Gastroesophageal sphincter (tissue), 4 donors: ENCODE measurements at regions not wholly inside any gene's neighbourhood (a gene's known extent, or its start where the extent isn't known, plus 50 kb on each side); places are given as distances from the start of the nearest gene placed in this dataset.

Experiments
- ATAC-seq: fragments of 150-250 bp; one replicate; pipeline ENCODE4 v1.9.1; 2016; ENCODE audit warnings: mild to moderate bottlenecking, moderate library complexity
- H3K27ac ChIP-seq, 4 donors: fragments of 200-600 bp; sonication (generic) in 3 of 4; 1 replicate in 3 of 4; 2 replicates in 1 of 4; pipeline ENCODE4 v1.5.1; 2016 to 2019
- H3K27me3 ChIP-seq: fragments of 200-600 bp; sonication (generic); one replicate; pipeline ENCODE4 v1.5.1; 2019
- H3K36me3 ChIP-seq, 2 donors: fragments of 200-600 bp; sonication (generic); one replicate each; pipeline ENCODE4 v1.5.1; 2019; ENCODE audit warnings: control low read depth in 1 of 2
- H3K4me1 ChIP-seq, 3 donors: fragments of 200-600 bp; sonication (generic); 1 replicate in 2 of 3; 2 replicates in 1 of 3; pipeline ENCODE4 v1.5.1; 2016 to 2019; ENCODE audit warnings: control low read depth in 2 of 3
- H3K4me3 ChIP-seq, 2 donors: fragments of 200-600 bp; sonication (generic); one replicate each; pipeline ENCODE4 v1.5.1; 2019; ENCODE audit warnings: mild to moderate bottlenecking in 1 of 2, moderate library complexity in 1 of 2
- H3K9me3 ChIP-seq, 3 donors: fragments of 200-600 bp; sonication (generic); one replicate each; pipeline ENCODE4 v1.5.1; 2017 to 2019; ENCODE audit warnings: control low read depth in 2 of 3
- EP300 ChIP-seq: sonication (generic); formaldehyde crosslinking; IDR thresholded peaks from one replicate; pipeline ENCODE4 v1.6.1; 2017; ENCODE audit warnings: antibody characterized with exemption, mild to moderate bottlenecking
- POLR2A ChIP-seq, 2 donors: fragments of 450-650 bp; IDR thresholded peaks; one replicate each; pipeline ENCODE4 v1.6.1; 2017; ENCODE audit warnings: antibody characterized with exemption in 2 of 2, mild to moderate bottlenecking in 2 of 2, moderate library complexity in 1 of 2
- POLR2AphosphoS5 ChIP-seq: sonication (generic); formaldehyde crosslinking; IDR thresholded peaks from one replicate; pipeline ENCODE4 v1.6.1; 2017; ENCODE audit warnings: antibody characterized with exemption
- WGBS, 2 donors: methylation state at CpG; one replicate each; pipeline ENCODE4 v1.1.5; 2018; ENCODE audit warnings: low coverage in 1 of 2; 5-methylcytosine and 5-hydroxymethylcytosine counted together
- TF ChIP-seq, protein P1 (sequence below), 4 experiments: fragments of 200-600 bp in 2 of 4; fragments of 450-650 bp in 2 of 4; sonication (generic) in 1 of 4; IDR thresholded peaks; one replicate each; pipeline ENCODE4 v1.5.1; 2017 to 2019; ENCODE audit warnings: antibody characterized with exemption in 4 of 4, mild to moderate bottlenecking in 2 of 4, moderate library complexity in 2 of 4

- H3K4me1 ChIP-seq = no peaks in the 10 kb centered on the region
- no peak overlapping the region for H3K27ac ChIP-seq
- H3K27me3 ChIP-seq = no peaks in the 10 kb centered on the region
- WGBS, 2 donors = 49 to 66% methylated on average over 2 of the region's 2 CpGs
- no peaks in the 10 kb centered on the region for H3K9me3 ChIP-seq
- no peak for TF ChIP-seq POLR2AphosphoS5
- TF ChIP-seq, protein P1, sequence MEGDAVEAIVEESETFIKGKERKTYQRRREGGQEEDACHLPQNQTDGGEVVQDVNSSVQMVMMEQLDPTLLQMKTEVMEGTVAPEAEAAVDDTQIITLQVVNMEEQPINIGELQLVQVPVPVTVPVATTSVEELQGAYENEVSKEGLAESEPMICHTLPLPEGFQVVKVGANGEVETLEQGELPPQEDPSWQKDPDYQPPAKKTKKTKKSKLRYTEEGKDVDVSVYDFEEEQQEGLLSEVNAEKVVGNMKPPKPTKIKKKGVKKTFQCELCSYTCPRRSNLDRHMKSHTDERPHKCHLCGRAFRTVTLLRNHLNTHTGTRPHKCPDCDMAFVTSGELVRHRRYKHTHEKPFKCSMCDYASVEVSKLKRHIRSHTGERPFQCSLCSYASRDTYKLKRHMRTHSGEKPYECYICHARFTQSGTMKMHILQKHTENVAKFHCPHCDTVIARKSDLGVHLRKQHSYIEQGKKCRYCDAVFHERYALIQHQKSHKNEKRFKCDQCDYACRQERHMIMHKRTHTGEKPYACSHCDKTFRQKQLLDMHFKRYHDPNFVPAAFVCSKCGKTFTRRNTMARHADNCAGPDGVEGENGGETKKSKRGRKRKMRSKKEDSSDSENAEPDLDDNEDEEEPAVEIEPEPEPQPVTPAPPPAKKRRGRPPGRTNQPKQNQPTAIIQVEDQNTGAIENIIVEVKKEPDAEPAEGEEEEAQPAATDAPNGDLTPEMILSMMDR (IDR thresholded peaks at IDR 0.05) = no peak
- no peak for TF ChIP-seq POLR2A (IDR thresholded peaks at IDR 0.05)
- no peak for TF ChIP-seq EP300
- no peak overlapping the region for H3K4me3 ChIP-seq
- H3K36me3 ChIP-seq = no peaks in the 10 kb centered on the region
- ATAC-seq = no peak
Observed at GRCh38 chr9:28584542-28584941, 1011.3 kb upstream of the C9orf72 start.

- Histone ChIP-seq H3K27me3 (no peaks in the 10 kb centered on the region), H3K4me1 (no peaks in the 10 kb centered on the region), H3K27ac (no peak overlapping the region), H3K36me3 (no peaks in the 10 kb centered on the region), H3K9me3 (no peaks in the 10 kb centered on the region), H3K4me3 (no peak overlapping the region)
- ATAC-seq = no peak
- TF ChIP-seq POLR2AphosphoS5 (no peak), POLR2A (IDR thresholded peaks at IDR 0.05) (no peak), EP300 (no peak)
- TF ChIP-seq, protein P1 (IDR thresholded peaks at IDR 0.05) = no peak
- 71 to 92% methylated on average over 1 of the region's 1 CpG for WGBS, 2 donors
Observed at GRCh38 chr9:28587052-28587451, 1013.8 kb upstream of the C9orf72 start.

- no peak overlapping the region for H3K27ac ChIP-seq
- H3K27me3 ChIP-seq = no peaks in the 10 kb centered on the region
- no peaks in the 10 kb centered on the region for H3K9me3 ChIP-seq
- no peaks in the 10 kb centered on the region for H3K4me1 ChIP-seq
- 47 to 65% methylated on average over 3 of the region's 3 CpGs for WGBS, 2 donors
- no peak for ATAC-seq
- H3K36me3 ChIP-seq = no peaks in the 10 kb centered on the region
- TF ChIP-seq POLR2A (IDR thresholded peaks at IDR 0.05) = no peak
- no peak overlapping the region for H3K4me3 ChIP-seq
Observed at GRCh38 chr9:28598408-28598807, 1025.1 kb upstream of the C9orf72 start.

DNA sequence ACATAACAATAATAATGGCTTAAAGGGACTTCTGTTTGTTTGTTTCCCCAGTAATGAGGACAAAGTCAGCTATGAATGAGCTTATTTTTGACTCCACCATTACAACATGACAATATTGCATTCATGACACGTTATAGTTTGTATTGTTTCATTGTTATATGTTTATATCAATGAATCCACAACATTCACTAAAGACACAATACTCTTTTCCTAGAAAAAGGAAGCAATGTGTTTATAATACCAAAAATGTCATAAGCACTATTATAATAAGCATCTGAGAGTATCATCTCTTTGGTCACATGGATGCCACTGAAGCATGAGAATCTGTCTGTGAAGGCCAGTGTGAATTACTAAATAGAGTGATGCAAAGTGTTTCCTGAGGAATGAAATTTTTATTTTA, 1026.9 kb upstream of the C9orf72 start:
- WGBS, 2 donors = 47 to 70% methylated on average over 1 of the region's 1 CpG
- H3K4me1 ChIP-seq = no peaks in the 10 kb centered on the region

GRCh38 chr9:28607843-28608242, 1034.6 kb upstream of the C9orf72 start:
- no peaks in the 10 kb centered on the region for H3K27me3 ChIP-seq
- no peak overlapping the region for H3K4me3 ChIP-seq
- H3K4me1 ChIP-seq = no peaks in the 10 kb centered on the region
- no peak for TF ChIP-seq EP300
- no peak for TF ChIP-seq POLR2A (IDR thresholded peaks at IDR 0.05)
- TF ChIP-seq, protein P1 (IDR thresholded peaks at IDR 0.05) = no peak
- TF ChIP-seq POLR2AphosphoS5 = no peak
- H3K9me3 ChIP-seq = no peaks in the 10 kb centered on the region
- H3K27ac ChIP-seq = no peak overlapping the region
- ATAC-seq = no peak
- H3K36me3 ChIP-seq = no peaks in the 10 kb centered on the region

More for the DNA sequence above, 1026.9 kb upstream of the C9orf72 start:
- Histone ChIP-seq H3K36me3 (no peaks in the 10 kb centered on the region), H3K27ac (no peak overlapping the region), H3K27me3 (no peaks in the 10 kb centered on the region), H3K9me3 (no peaks in the 10 kb centered on the region), H3K4me3 (no peak overlapping the region)
- ATAC-seq = no peak
- TF ChIP-seq POLR2A (IDR thresholded peaks at IDR 0.05) (no peak), EP300 (no peak), POLR2AphosphoS5 (no peak)
- TF ChIP-seq, protein P1 (IDR thresholded peaks at IDR 0.05) = no peak
